HCT116 (cell line): ENCODE measurements at regions not wholly inside any gene's neighbourhood (a gene's known extent, or its start where the extent isn't known, plus 50 kb on each side); places are given as distances from the start of the nearest gene placed in this dataset.

Source experiments
- CBX3 ChIP-seq: IDR thresholded peaks from 2 replicates; pipeline ENCODE4 v1.6.1; 2012; ENCODE audit warnings: low read depth
- CEBPB ChIP-seq: IDR thresholded peaks from 2 replicates; pipeline ENCODE4 v1.6.1; 2012; ENCODE audit warnings: low read depth
- EGR1 ChIP-seq: IDR thresholded peaks from 2 replicates; pipeline ENCODE4 v1.6.1; 2012; ENCODE audit warnings: low read depth
- EZH2 ChIP-seq: fragments of 200-600 bp; sonication (generic); IDR thresholded peaks from 2 replicates; pipeline ENCODE4 v1.6.1; 2017; ENCODE audit warnings: antibody characterized with exemption, mixed run types
- EZH2phosphoT487 ChIP-seq: fragments of 200-600 bp; IDR thresholded peaks from 2 replicates; pipeline ENCODE4 v1.6.1; 2018; ENCODE audit warnings: antibody characterized with exemption, borderline replicate concordance
- JUND ChIP-seq: IDR thresholded peaks from 2 replicates; pipeline ENCODE4 v1.6.1; 2012
- POLR2A ChIP-seq: IDR thresholded peaks from 2 replicates; pipeline ENCODE4 v1.7.0; 2011; ENCODE audit warnings: borderline replicate concordance; ENCODE audit not compliant: insufficient read depth, insufficient read length; ENCODE audit errors: extremely low read depth
- POLR2AphosphoS5 ChIP-seq: IDR thresholded peaks from 2 replicates; pipeline ENCODE4 v1.6.1; 2011; ENCODE audit warnings: mild to moderate bottlenecking, low read depth, low read length, moderate library complexity
- SP1 ChIP-seq: IDR thresholded peaks from 2 replicates; pipeline ENCODE4 v1.6.1; 2012; ENCODE audit warnings: low read depth
- YY1 ChIP-seq: IDR thresholded peaks from 2 replicates; pipeline ENCODE4 v1.6.1; 2011; ENCODE audit warnings: low read length, low read depth, moderate library complexity, mild to moderate bottlenecking; ENCODE audit not compliant: insufficient replicate concordance; ENCODE audit errors: extremely low read depth
- ZFX ChIP-seq: fragments of 450-650 bp; IDR thresholded peaks from 2 replicates; pipeline ENCODE4 v1.6.1; 2017
- TF ChIP-seq, protein P1 (sequence below): IDR thresholded peaks from 2 replicates; pipeline ENCODE4 v1.6.1; 2012; ENCODE audit warnings: low read depth
- TF ChIP-seq, protein P2 (sequence below): IDR thresholded peaks from 2 replicates; pipeline ENCODE4 v1.6.1; 2012
- TF ChIP-seq, protein P3 (sequence below), 3 experiments: fragments of 200-600 bp in 1 of 3; sonication (generic) in 1 of 3; IDR thresholded peaks in 2 of 3; conservative IDR thresholded peaks in 1 of 3; 2 replicates each; pipeline ENCODE4 v1.5.1; 2012 to 2017; ENCODE audit warnings: low read depth in 2 of 3, low read length in 2 of 3, antibody characterized with exemption in 1 of 3, borderline replicate concordance in 1 of 3, control low read depth in 1 of 3, mild to moderate bottlenecking in 1 of 3, mixed read lengths in 1 of 3, mixed run types in 1 of 3, moderate library complexity in 1 of 3; ENCODE audit not compliant: insufficient read depth in 1 of 3

DNA sequence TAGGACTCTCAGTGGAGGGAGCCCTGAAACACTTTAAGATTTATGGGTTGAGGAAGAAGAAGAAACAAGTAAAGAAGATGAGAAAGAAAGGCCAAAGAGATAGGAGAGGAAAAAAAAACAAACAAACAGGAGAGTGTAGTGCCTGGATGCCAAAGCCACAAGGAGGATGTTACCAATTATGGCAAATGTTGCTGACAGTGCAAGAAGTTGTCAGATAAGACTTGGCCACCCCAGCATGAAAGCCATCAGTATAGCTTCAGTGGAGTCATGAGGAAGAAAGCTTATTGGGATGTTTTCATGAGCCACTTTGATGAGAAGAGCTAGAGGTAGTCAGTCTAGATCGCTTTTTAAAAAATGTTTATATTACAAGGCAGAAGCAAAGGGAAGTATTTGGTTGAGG, 380.2 kb upstream of the ADGRL4 start:
- TF ChIP-seq POLR2A (no peak), EZH2 (no peak), JUND (no peak), YY1 (no peak), CEBPB (no peak), EGR1 (no peak), CBX3 (no peak), SP1 (no peak), EZH2phosphoT487 (no peak), ZFX (no peak), POLR2AphosphoS5 (no peak)
- TF ChIP-seq, protein P1, sequence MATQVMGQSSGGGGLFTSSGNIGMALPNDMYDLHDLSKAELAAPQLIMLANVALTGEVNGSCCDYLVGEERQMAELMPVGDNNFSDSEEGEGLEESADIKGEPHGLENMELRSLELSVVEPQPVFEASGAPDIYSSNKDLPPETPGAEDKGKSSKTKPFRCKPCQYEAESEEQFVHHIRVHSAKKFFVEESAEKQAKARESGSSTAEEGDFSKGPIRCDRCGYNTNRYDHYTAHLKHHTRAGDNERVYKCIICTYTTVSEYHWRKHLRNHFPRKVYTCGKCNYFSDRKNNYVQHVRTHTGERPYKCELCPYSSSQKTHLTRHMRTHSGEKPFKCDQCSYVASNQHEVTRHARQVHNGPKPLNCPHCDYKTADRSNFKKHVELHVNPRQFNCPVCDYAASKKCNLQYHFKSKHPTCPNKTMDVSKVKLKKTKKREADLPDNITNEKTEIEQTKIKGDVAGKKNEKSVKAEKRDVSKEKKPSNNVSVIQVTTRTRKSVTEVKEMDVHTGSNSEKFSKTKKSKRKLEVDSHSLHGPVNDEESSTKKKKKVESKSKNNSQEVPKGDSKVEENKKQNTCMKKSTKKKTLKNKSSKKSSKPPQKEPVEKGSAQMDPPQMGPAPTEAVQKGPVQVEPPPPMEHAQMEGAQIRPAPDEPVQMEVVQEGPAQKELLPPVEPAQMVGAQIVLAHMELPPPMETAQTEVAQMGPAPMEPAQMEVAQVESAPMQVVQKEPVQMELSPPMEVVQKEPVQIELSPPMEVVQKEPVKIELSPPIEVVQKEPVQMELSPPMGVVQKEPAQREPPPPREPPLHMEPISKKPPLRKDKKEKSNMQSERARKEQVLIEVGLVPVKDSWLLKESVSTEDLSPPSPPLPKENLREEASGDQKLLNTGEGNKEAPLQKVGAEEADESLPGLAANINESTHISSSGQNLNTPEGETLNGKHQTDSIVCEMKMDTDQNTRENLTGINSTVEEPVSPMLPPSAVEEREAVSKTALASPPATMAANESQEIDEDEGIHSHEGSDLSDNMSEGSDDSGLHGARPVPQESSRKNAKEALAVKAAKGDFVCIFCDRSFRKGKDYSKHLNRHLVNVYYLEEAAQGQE, result no peak
- TF ChIP-seq, protein P2, sequence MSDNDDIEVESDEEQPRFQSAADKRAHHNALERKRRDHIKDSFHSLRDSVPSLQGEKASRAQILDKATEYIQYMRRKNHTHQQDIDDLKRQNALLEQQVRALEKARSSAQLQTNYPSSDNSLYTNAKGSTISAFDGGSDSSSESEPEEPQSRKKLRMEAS, result no peak
- TF ChIP-seq, protein P3, sequence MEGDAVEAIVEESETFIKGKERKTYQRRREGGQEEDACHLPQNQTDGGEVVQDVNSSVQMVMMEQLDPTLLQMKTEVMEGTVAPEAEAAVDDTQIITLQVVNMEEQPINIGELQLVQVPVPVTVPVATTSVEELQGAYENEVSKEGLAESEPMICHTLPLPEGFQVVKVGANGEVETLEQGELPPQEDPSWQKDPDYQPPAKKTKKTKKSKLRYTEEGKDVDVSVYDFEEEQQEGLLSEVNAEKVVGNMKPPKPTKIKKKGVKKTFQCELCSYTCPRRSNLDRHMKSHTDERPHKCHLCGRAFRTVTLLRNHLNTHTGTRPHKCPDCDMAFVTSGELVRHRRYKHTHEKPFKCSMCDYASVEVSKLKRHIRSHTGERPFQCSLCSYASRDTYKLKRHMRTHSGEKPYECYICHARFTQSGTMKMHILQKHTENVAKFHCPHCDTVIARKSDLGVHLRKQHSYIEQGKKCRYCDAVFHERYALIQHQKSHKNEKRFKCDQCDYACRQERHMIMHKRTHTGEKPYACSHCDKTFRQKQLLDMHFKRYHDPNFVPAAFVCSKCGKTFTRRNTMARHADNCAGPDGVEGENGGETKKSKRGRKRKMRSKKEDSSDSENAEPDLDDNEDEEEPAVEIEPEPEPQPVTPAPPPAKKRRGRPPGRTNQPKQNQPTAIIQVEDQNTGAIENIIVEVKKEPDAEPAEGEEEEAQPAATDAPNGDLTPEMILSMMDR (IDR thresholded peaks at IDR 0.05 in 2 of 3, conservative IDR thresholded peaks at IDR 0.05 in 1 of 3; ENCODE audit: borderline replicate concordance in 1 of 3, insufficient read depth in 1 of 3, low read depth in 2 of 3, low read length in 2 of 3), result no peak
